Kidney (tissue), 13 donors: ENCODE measurements at regions not wholly inside any gene's neighbourhood (a gene's known extent, or its start where the extent isn't known, plus 50 kb on each side); places are given as distances from the start of the nearest gene placed in this dataset.

Source experiments
- DNase-seq, 5 donors: peaks; one replicate each; pipeline ENCODE4 v3.0.0-alpha.2; 2013 to 2020
- FAIRE-seq: peaks from 2 replicates; lab custom pipeline; 2012; peaks lifted over from hg19 to GRCh38; lab: Jason Lieb, UNC
- H3K27ac ChIP-seq, 2 donors: one replicate each; pipeline ENCODE4 v1.7.0; 2013; ENCODE audit warnings: low read depth in 2 of 2, low read length in 2 of 2, inconsistent platforms in 1 of 2
- H3K27me3 ChIP-seq: one replicate; pipeline ENCODE4 v1.7.1; 2013; ENCODE audit warnings: low read length, inconsistent platforms; ENCODE audit not compliant: control insufficient read depth, insufficient read depth
- H3K36me3 ChIP-seq, 3 donors: one replicate each; pipeline versions ENCODE4 v1.7.0 to v1.7.1; 2013; ENCODE audit warnings: low read length in 3 of 3, control low read depth in 1 of 3, inconsistent platforms in 1 of 3; ENCODE audit not compliant: insufficient read depth in 3 of 3, control insufficient read depth in 2 of 3
- H3K4me1 ChIP-seq, 3 donors: one replicate each; pipeline versions ENCODE4 v1.7.0 to v1.7.1; 2013; ENCODE audit warnings: low read length in 3 of 3, inconsistent platforms in 1 of 3, low read depth in 1 of 3; ENCODE audit not compliant: control insufficient read depth in 2 of 3, insufficient read depth in 2 of 3
- H3K4me3 ChIP-seq, 3 donors: one replicate each; pipeline versions ENCODE4 v1.7.0 to v1.8.1; 2013; ENCODE audit warnings: low read length in 3 of 3, control low read depth in 1 of 3, inconsistent platforms in 1 of 3
- H3K9ac ChIP-seq, 3 donors: one replicate each; pipeline versions ENCODE4 v1.7.0 to v1.7.1; 2013; ENCODE audit warnings: low read length in 3 of 3, control low read depth in 1 of 3, inconsistent platforms in 1 of 3
- H3K9me3 ChIP-seq, 3 donors: one replicate each; pipeline versions ENCODE4 v1.7.0 to v1.7.1; 2013; ENCODE audit warnings: low read length in 3 of 3, control low read depth in 1 of 3, inconsistent platforms in 1 of 3; ENCODE audit not compliant: control insufficient read depth in 2 of 3, insufficient read depth in 1 of 3
- CTCF ChIP-seq: IDR thresholded peaks from 3 replicates; pipeline ENCODE4 v1.5.1; 2012; ENCODE audit warnings: mild to moderate bottlenecking, moderate library complexity, borderline replicate concordance; ENCODE audit not compliant: insufficient read depth; ENCODE audit errors: extremely low read depth
- intact Hi-C: fragments of 100-400 bp; cut with DNase I; formaldehyde crosslinking; loops from one replicate; pipeline ENCODE4 v1.11.1; 2022
- donor health status: control.
- donor health status: control.
- donor health status: control.
- donor health status: control.
- donor health status: control.
- donor health status: DM: yes; HTN: yes; CAD: no.
- donor health status: Normal renal cell carcinoma (clear cell type).

- no peak for FAIRE-seq
- TF ChIP-seq CTCF: no peak
- DNase-seq: no peak
- Histone ChIP-seq H3K27me3 (no peaks in the 10 kb centered on the region), H3K36me3 (no peaks in the 10 kb centered on the region), H3K4me3 (no peak overlapping the region), H3K4me1 (no peaks in the 10 kb centered on the region), H3K9me3 (no peaks in the 10 kb centered on the region), H3K9ac (no peak overlapping the region), H3K27ac (no peak overlapping the region)
- intact Hi-C loops: no loop called here
Observed at GRCh38 chr5:60271517-60271916, 378.0 kb upstream of the PDE4D start.

GRCh38 chr5:60267907-60268306 lies 374.4 kb upstream of the PDE4D start:
- H3K27me3 ChIP-seq: no peaks in the 10 kb centered on the region
- no peaks in the 10 kb centered on the region for H3K36me3 ChIP-seq
- no peak overlapping the region for H3K27ac ChIP-seq
- no peak overlapping the region for H3K4me3 ChIP-seq
- DNase-seq: no peak
- intact Hi-C loops: no loop called here
- TF ChIP-seq CTCF: no peak
- H3K9ac ChIP-seq: no peak overlapping the region
- FAIRE-seq: no peak
- H3K9me3 ChIP-seq: no peaks in the 10 kb centered on the region
- no peaks in the 10 kb centered on the region for H3K4me1 ChIP-seq

- Histone ChIP-seq H3K4me1 (no peaks in the 10 kb centered on the region), H3K9ac (no peak overlapping the region), H3K36me3 (no peaks in the 10 kb centered on the region), H3K27ac (no peak overlapping the region), H3K27me3 (no peaks in the 10 kb centered on the region), H3K9me3 (no peaks in the 10 kb centered on the region), H3K4me3 (no peak overlapping the region)
- intact Hi-C loops: no loop called here
- FAIRE-seq (no peak), DNase-seq (no peak)
- no peak for TF ChIP-seq CTCF
Observed at GRCh38 chr5:60263346-60263745, 369.8 kb upstream of the PDE4D start.

GRCh38 chr5:60262576-60263295 lies 369.2 kb upstream of the PDE4D start:
- no peak for DNase-seq
- intact Hi-C loops: no loop called here
- no peak for TF ChIP-seq CTCF

More at GRCh38 chr5:60262576-60263295, 369.2 kb upstream of the PDE4D start:
- no peak for FAIRE-seq
- H3K9me3 ChIP-seq: no peaks in the 10 kb centered on the region
- H3K9ac ChIP-seq: no peak overlapping the region
- H3K4me1 ChIP-seq: no peaks in the 10 kb centered on the region
- H3K27me3 ChIP-seq: no peaks in the 10 kb centered on the region
- no peak overlapping the region for H3K4me3 ChIP-seq
- no peak overlapping the region for H3K27ac ChIP-seq
- no peaks in the 10 kb centered on the region for H3K36me3 ChIP-seq
